H1 (cell line): ENCODE measurements at regions not wholly inside any gene's neighbourhood (a gene's known extent, or its start where the extent isn't known, plus 50 kb on each side); places are given as distances from the start of the nearest gene placed in this dataset.
A peak's percentile ranks its signal among the peaks of the same experiment; 100 is the strongest.

Experiments used
- CTCF ChIA-PET: fragments of 300-600 bp; sonication (Branson Sonifier 250); formaldehyde crosslinking; loops from one replicate; lab custom pipeline; 2021; ENCODE audit not compliant: partially characterized antibody; lab: Charles Lee
- POLR2A ChIA-PET: fragments of 300-600 bp; sonication (Branson Sonifier 250); formaldehyde crosslinking; loops from one replicate; lab custom pipeline; 2021; ENCODE audit warnings: inconsistent platforms; ENCODE audit not compliant: partially characterized antibody; lab: Charles Lee
- DNase-seq, 2 experiments: peaks; one replicate each; pipeline versions ENCODE4 v3.0.0 to v3.0.0-alpha.2; 2010 to 2022; ENCODE audit warnings: low spot score in 2 of 2, low read depth in 1 of 2, mixed read lengths in 1 of 2
- FAIRE-seq: peaks from 2 replicates; lab custom pipeline; 2011; peaks lifted over from hg19 to GRCh38; lab: Jason Lieb, UNC
- H2AFZ ChIP-seq: 2 replicates; pipeline ENCODE4 v1.8.1; 2012; ENCODE audit warnings: low read length, inconsistent platforms
- H2AK5ac ChIP-seq: 2 replicates; pipeline ENCODE4 v1.6.1; 2013; ENCODE audit warnings: low read depth, low read length
- H2BK120ac ChIP-seq: replicated peaks from 2 replicates; pipeline ENCODE3; 2013; ENCODE audit warnings: low read depth, low read length, inconsistent platforms
- H2BK12ac ChIP-seq: 2 replicates; pipeline ENCODE4 v1.6.1; 2013; ENCODE audit warnings: low read depth, low read length
- H2BK15ac ChIP-seq: 2 replicates; pipeline ENCODE4 v1.6.1; 2013; ENCODE audit warnings: low read length
- H2BK20ac ChIP-seq: 2 replicates; pipeline ENCODE4 v1.6.1; 2013; ENCODE audit warnings: low read length
- H2BK5ac ChIP-seq: 2 replicates; pipeline ENCODE4 v1.6.1; 2013; ENCODE audit warnings: low read depth, low read length
- H3K14ac ChIP-seq: 2 replicates; pipeline ENCODE4 v1.6.1; 2013; ENCODE audit warnings: inconsistent platforms; ENCODE audit not compliant: insufficient read length
- H3K18ac ChIP-seq: 2 replicates; pipeline ENCODE4 v1.6.1; 2013; ENCODE audit warnings: low read length; ENCODE audit errors: extremely low read depth
- H3K23ac ChIP-seq: 2 replicates; pipeline ENCODE4 v1.6.1; 2013; ENCODE audit warnings: inconsistent platforms; ENCODE audit not compliant: insufficient read length
- H3K23me2 ChIP-seq: 2 replicates; pipeline ENCODE4 v1.6.1; 2013; ENCODE audit warnings: low read depth, low read length
- H3K27ac ChIP-seq: 2 replicates; pipeline ENCODE4 v1.6.1; 2011; ENCODE audit warnings: low read depth, low read length, inconsistent platforms
- H3K27me3 ChIP-seq, 4 experiments: replicated peaks in 1 of 4; 1 replicate in 1 of 4; 2 replicates in 3 of 4; pipeline versions ENCODE4 v1.6.1 to v1.8.1; 2011 to 2013; ENCODE audit warnings: low read length in 3 of 4, mild to moderate bottlenecking in 3 of 4, inconsistent platforms in 2 of 4, mixed read lengths in 2 of 4, moderate library complexity in 1 of 4; ENCODE audit not compliant: control insufficient read depth in 3 of 4, insufficient read depth in 3 of 4; ENCODE audit errors: extremely low read depth in 1 of 4
- H3K36me3 ChIP-seq, 4 experiments: 2 replicates each; pipeline versions ENCODE4 v1.6.1 to v1.8.1; 2011 to 2013; ENCODE audit warnings: mild to moderate bottlenecking in 4 of 4, low read length in 3 of 4, moderate library complexity in 2 of 4, control low read depth in 1 of 4, inconsistent platforms in 1 of 4; ENCODE audit not compliant: insufficient read depth in 4 of 4, control insufficient read depth in 2 of 4
- H3K4ac ChIP-seq: replicated peaks from 2 replicates; pipeline ENCODE3; 2013; ENCODE audit warnings: low read length, low read depth, mixed read lengths, inconsistent platforms; ENCODE audit not compliant: insufficient read length
- H3K4me1 ChIP-seq, 4 experiments: replicated peaks in 1 of 4; 1 replicate in 1 of 4; 2 replicates in 3 of 4; pipeline versions ENCODE4 v1.6.1 to v1.8.1; 2011 to 2013; ENCODE audit warnings: low read length in 3 of 4, inconsistent platforms in 2 of 4, mixed read lengths in 1 of 4; ENCODE audit not compliant: insufficient read depth in 4 of 4, control insufficient read depth in 3 of 4
- H3K4me2 ChIP-seq, 2 experiments: 2 replicates each; pipeline versions ENCODE4 v1.6.1 to v1.8.1; 2011 to 2013; ENCODE audit warnings: low read depth in 2 of 2, low read length in 2 of 2, control low read depth in 1 of 2, inconsistent platforms in 1 of 2, mild to moderate bottlenecking in 1 of 2; ENCODE audit not compliant: insufficient read depth in 1 of 2
- H3K4me3 ChIP-seq, 4 experiments: fragments of 200-600, 300-600 bp in 1 of 4; sonication (generic), shearing (Covaris generic), sonication (Bioruptor Twin) in 1 of 4; 2 replicates each; pipeline versions ENCODE4 v1.5.1 to v1.8.1; 2011 to 2016; ENCODE audit warnings: low read length in 4 of 4, low read depth in 3 of 4, control low read depth in 2 of 4, inconsistent platforms in 2 of 4, mild to moderate bottlenecking in 2 of 4, mixed read lengths in 1 of 4, moderate library complexity in 1 of 4; ENCODE audit not compliant: insufficient read depth in 2 of 4; ENCODE audit errors: extremely low read depth in 1 of 4
- H3K56ac ChIP-seq: replicated peaks from 2 replicates; pipeline ENCODE3; 2013; ENCODE audit warnings: low read depth, mild to moderate bottlenecking, mixed read lengths, low read length, inconsistent platforms; ENCODE audit not compliant: insufficient read length
- H3K79me1 ChIP-seq: 2 replicates; pipeline ENCODE4 v1.6.1; 2013; ENCODE audit warnings: low read depth, low read length, control low read depth
- H3K79me2 ChIP-seq, 2 experiments: 2 replicates each; pipeline versions ENCODE4 v1.6.1 to v1.8.1; 2012 to 2013; ENCODE audit warnings: low read length in 2 of 2, mild to moderate bottlenecking in 2 of 2, inconsistent platforms in 1 of 2; ENCODE audit not compliant: insufficient read depth in 2 of 2, control insufficient read depth in 1 of 2
- H3K9ac ChIP-seq, 4 experiments: replicated peaks in 1 of 4; 1 replicate in 1 of 4; 2 replicates in 3 of 4; pipeline versions ENCODE4 v1.6.1 to v1.8.1; 2011 to 2013; ENCODE audit warnings: low read depth in 3 of 4, low read length in 3 of 4, control low read depth in 2 of 4, mild to moderate bottlenecking in 2 of 4, moderate library complexity in 2 of 4, inconsistent platforms in 1 of 4; ENCODE audit errors: extremely low read depth in 1 of 4
- H3K9me3 ChIP-seq, 2 experiments: 2 replicates each; pipeline versions ENCODE4 v1.6.1 to v1.8.1; 2012 to 2013; ENCODE audit warnings: mild to moderate bottlenecking in 2 of 2, moderate library complexity in 2 of 2, control low read depth in 1 of 2, inconsistent platforms in 1 of 2, low read depth in 1 of 2, low read length in 1 of 2, mixed read lengths in 1 of 2; ENCODE audit not compliant: insufficient read depth in 2 of 2
- H4K20me1 ChIP-seq, 2 experiments: replicated peaks in 1 of 2; 2 replicates each; pipeline versions ENCODE3 to v1.8.1; 2011 to 2013; ENCODE audit warnings: inconsistent platforms in 2 of 2, low read length in 2 of 2, mild to moderate bottlenecking in 1 of 2; ENCODE audit not compliant: insufficient read depth in 2 of 2, control insufficient read depth in 1 of 2
- H4K5ac ChIP-seq: 2 replicates; pipeline ENCODE4 v1.6.1; 2013; ENCODE audit warnings: low read length, low read depth, mixed read lengths, inconsistent platforms; ENCODE audit not compliant: insufficient read length
- H4K8ac ChIP-seq: 2 replicates; pipeline ENCODE4 v1.8.0; 2013; ENCODE audit warnings: mild to moderate bottlenecking, moderate library complexity, low read length, inconsistent platforms; ENCODE audit not compliant: insufficient read depth; ENCODE audit errors: extremely low read depth
- H4K91ac ChIP-seq: replicated peaks from 2 replicates; pipeline ENCODE3; 2013; ENCODE audit warnings: low read length, mixed read lengths, inconsistent platforms; ENCODE audit not compliant: insufficient read length
- WGBS, 2 experiments: shearing (Covaris generic) in 1 of 2; methylation state at CpG; one replicate each; pipeline versions ENCODE4 v1.1.6 to v1.1.7; 2013 to 2015; ENCODE audit warnings: low lambda C conversion rate in 2 of 2, mixed read lengths in 2 of 2, inconsistent platforms in 1 of 2, low coverage in 1 of 2, missing lambda C conversion rate in 1 of 2; ENCODE audit not compliant: insufficient replicate concordance in 2 of 2, insufficient coverage in 1 of 2, insufficient read length in 1 of 2; ENCODE audit errors: extremely low coverage in 1 of 2, missing lambda C conversion rate in 1 of 2; 5-methylcytosine and 5-hydroxymethylcytosine counted together

DNA sequence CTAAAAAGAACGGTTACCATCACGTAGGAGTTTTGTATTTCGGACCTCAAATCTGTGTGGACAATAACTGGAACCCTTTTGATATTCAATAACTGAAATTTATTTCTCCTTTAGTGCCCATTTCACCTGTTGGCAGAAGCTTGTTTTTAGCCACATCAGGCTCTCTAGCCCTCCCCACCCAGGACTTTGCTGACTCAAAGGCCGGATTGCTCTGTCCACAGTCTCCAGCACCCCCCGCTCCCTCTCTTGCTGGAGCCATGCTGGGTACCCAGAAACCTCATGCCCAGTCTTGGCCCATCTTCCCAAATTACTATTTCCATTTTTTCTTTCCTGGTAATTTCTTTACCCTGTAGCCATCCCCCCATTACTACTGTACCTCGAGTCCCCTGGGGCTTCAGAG, 55.8 kb upstream of the DUSP22 start:
- FAIRE-seq = no peak
- CTCF ChIA-PET = interaction anchor here (8.7 kb wide), 1 partner anchor 18 kb away, joined by 46 read pairs; no protein-coding TSS in a partner anchor

More for the DNA sequence above, 55.8 kb upstream of the DUSP22 start:
- Histone ChIP-seq H3K27me3 (no peaks in the 10 kb centered on the region), H2BK5ac (no peak overlapping the region), H3K23me2 (no peaks in the 10 kb centered on the region), H3K9me3 (peaks cover 4 to 5% of the 10 kb centered on the region in 2 experiments; a peak in 3 of 4 replicates), H3K4ac (no peak overlapping the region), H2BK15ac (no peak overlapping the region), H3K36me3 (no peaks in the 10 kb centered on the region), H3K4me3 (peak overlapping the region in 1 of 4 experiments; percentile 46; a peak in 1 of 8 replicates), H4K5ac (no peak overlapping the region), H2AFZ (no peak overlapping the region), H3K14ac (no peak overlapping the region), H2BK20ac (no peak overlapping the region), H3K18ac (peak overlapping the region; percentile 71; the same call in 1 of the 2 replicates), H3K23ac (no peak overlapping the region), H4K91ac (no peak overlapping the region), H2BK120ac (peak overlapping the region; percentile 57), H3K9ac (no peak overlapping the region), H3K56ac (no peak overlapping the region), H2AK5ac (no peak overlapping the region), H3K27ac (no peak overlapping the region), H3K4me1 (peaks cover 0 to 16% (median 6%) of the 10 kb centered on the region in 4 experiments; a peak in 4 of 7 replicates), H3K4me2 (peak overlapping the region in 1 of 2 experiments; percentile 48; a peak in 2 of 4 replicates), H4K8ac (peak overlapping the region; percentile 36; the same call in 1 of the 2 replicates), H3K79me2 (no peaks in the 10 kb centered on the region), H3K79me1 (no peaks in the 10 kb centered on the region), H2BK12ac (no peak overlapping the region), H4K20me1 (no peaks in the 10 kb centered on the region)
- 80% methylated on average over 6 of the region's 6 CpGs; no CpG with 5 or more reads in 1 of the 2 experiments for WGBS, 2 experiments
- POLR2A ChIA-PET = no interaction called here
- no peak for DNase-seq
